ENCODE measurements at regions not wholly inside any gene's neighbourhood (a gene's known extent, or its start where the extent isn't known, plus 50 kb on each side); places are given as distances from the start of the nearest gene placed in this dataset.

DNA sequence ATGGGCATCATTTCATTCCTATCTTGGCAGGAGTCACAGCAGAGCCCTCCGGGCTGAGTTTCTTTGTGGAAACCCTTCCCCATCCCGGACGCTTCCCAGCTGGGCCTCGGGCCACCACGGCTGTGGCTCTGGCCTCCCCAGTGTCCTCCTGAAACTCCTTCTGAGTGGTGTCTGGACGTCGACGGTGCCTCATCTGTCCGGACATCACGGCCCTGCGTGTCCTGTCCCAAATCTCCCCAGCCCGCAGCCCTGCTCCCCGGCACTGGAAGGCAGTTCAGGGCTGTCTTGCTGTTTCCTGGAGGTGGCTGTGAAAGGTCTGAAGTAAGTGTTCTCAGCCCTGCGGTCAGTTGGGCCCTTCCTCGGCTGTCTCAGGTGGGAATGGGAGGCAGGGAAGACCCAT lies 99.8 kb upstream of the TMEM18 start:
- no peak overlapping the region for H3K27ac Mint-ChIP-seq
- H3K4me3 ChIP-seq: no peak overlapping the region
- no peaks in the 10 kb centered on the region for H4K20me1 ChIP-seq (replicated peaks; ENCODE audit: insufficient read depth)
- peaks cover 4% of the 10 kb centered on the region for H3K27me3 Mint-ChIP-seq (ENCODE audit: insufficient read depth, low read depth, poor library complexity)
- no peaks in the 10 kb centered on the region for H3K27me3 ChIP-seq (ENCODE audit: insufficient read depth)
- H3K9me3 Mint-ChIP-seq: no peaks in the 10 kb centered on the region
- no peaks in the 10 kb centered on the region for H3K36me3 ChIP-seq (ENCODE audit: insufficient read depth)
- H3F3A ChIP-seq (replicated peaks; ENCODE audit: low read depth): no peaks in the 10 kb centered on the region
- no peaks in the 10 kb centered on the region for H3K79me2 ChIP-seq (replicated peaks; ENCODE audit: insufficient read depth)
- no peak overlapping the region for H3K4me2 ChIP-seq
- no peaks in the 10 kb centered on the region for H3K9me2 ChIP-seq (ENCODE audit: insufficient read depth)
- no peak overlapping the region; the same call in 1 of the 2 replicates for H2AFZ ChIP-seq
- no peaks in the 10 kb centered on the region; the same call in 2 of the 3 replicates for H3K36me3 Mint-ChIP-seq (ENCODE audit: low read depth)
- H3K4me3 Mint-ChIP-seq: no peak overlapping the region
- no peak for DNase-seq (ENCODE audit: low spot score)
- no peak overlapping the region for H3K27ac ChIP-seq (ENCODE audit: low read depth)
- H3K4me1 ChIP-seq (ENCODE audit: insufficient read depth): peaks cover 31% of the 10 kb centered on the region
- no peak for ATAC-seq
- peaks cover 48% of the 10 kb centered on the region for H3K4me1 Mint-ChIP-seq
- TF ChIP-seq, protein P1, sequence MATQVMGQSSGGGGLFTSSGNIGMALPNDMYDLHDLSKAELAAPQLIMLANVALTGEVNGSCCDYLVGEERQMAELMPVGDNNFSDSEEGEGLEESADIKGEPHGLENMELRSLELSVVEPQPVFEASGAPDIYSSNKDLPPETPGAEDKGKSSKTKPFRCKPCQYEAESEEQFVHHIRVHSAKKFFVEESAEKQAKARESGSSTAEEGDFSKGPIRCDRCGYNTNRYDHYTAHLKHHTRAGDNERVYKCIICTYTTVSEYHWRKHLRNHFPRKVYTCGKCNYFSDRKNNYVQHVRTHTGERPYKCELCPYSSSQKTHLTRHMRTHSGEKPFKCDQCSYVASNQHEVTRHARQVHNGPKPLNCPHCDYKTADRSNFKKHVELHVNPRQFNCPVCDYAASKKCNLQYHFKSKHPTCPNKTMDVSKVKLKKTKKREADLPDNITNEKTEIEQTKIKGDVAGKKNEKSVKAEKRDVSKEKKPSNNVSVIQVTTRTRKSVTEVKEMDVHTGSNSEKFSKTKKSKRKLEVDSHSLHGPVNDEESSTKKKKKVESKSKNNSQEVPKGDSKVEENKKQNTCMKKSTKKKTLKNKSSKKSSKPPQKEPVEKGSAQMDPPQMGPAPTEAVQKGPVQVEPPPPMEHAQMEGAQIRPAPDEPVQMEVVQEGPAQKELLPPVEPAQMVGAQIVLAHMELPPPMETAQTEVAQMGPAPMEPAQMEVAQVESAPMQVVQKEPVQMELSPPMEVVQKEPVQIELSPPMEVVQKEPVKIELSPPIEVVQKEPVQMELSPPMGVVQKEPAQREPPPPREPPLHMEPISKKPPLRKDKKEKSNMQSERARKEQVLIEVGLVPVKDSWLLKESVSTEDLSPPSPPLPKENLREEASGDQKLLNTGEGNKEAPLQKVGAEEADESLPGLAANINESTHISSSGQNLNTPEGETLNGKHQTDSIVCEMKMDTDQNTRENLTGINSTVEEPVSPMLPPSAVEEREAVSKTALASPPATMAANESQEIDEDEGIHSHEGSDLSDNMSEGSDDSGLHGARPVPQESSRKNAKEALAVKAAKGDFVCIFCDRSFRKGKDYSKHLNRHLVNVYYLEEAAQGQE (IDR thresholded peaks at IDR 0.05; ENCODE audit: unreplicated experiment): no peak
- TF ChIP-seq EZH2 (IDR thresholded peaks at IDR 0.05; ENCODE audit: low read depth, unreplicated experiment) (no peak), ZNF331 (CRISPR knock-in tag; IDR thresholded peaks at IDR 0.05; ENCODE audit: low read depth) (no peak), STAT1 (IDR thresholded peaks at IDR 0.05; ENCODE audit: unreplicated experiment) (no peak)
- TF ChIP-seq, protein P2, sequence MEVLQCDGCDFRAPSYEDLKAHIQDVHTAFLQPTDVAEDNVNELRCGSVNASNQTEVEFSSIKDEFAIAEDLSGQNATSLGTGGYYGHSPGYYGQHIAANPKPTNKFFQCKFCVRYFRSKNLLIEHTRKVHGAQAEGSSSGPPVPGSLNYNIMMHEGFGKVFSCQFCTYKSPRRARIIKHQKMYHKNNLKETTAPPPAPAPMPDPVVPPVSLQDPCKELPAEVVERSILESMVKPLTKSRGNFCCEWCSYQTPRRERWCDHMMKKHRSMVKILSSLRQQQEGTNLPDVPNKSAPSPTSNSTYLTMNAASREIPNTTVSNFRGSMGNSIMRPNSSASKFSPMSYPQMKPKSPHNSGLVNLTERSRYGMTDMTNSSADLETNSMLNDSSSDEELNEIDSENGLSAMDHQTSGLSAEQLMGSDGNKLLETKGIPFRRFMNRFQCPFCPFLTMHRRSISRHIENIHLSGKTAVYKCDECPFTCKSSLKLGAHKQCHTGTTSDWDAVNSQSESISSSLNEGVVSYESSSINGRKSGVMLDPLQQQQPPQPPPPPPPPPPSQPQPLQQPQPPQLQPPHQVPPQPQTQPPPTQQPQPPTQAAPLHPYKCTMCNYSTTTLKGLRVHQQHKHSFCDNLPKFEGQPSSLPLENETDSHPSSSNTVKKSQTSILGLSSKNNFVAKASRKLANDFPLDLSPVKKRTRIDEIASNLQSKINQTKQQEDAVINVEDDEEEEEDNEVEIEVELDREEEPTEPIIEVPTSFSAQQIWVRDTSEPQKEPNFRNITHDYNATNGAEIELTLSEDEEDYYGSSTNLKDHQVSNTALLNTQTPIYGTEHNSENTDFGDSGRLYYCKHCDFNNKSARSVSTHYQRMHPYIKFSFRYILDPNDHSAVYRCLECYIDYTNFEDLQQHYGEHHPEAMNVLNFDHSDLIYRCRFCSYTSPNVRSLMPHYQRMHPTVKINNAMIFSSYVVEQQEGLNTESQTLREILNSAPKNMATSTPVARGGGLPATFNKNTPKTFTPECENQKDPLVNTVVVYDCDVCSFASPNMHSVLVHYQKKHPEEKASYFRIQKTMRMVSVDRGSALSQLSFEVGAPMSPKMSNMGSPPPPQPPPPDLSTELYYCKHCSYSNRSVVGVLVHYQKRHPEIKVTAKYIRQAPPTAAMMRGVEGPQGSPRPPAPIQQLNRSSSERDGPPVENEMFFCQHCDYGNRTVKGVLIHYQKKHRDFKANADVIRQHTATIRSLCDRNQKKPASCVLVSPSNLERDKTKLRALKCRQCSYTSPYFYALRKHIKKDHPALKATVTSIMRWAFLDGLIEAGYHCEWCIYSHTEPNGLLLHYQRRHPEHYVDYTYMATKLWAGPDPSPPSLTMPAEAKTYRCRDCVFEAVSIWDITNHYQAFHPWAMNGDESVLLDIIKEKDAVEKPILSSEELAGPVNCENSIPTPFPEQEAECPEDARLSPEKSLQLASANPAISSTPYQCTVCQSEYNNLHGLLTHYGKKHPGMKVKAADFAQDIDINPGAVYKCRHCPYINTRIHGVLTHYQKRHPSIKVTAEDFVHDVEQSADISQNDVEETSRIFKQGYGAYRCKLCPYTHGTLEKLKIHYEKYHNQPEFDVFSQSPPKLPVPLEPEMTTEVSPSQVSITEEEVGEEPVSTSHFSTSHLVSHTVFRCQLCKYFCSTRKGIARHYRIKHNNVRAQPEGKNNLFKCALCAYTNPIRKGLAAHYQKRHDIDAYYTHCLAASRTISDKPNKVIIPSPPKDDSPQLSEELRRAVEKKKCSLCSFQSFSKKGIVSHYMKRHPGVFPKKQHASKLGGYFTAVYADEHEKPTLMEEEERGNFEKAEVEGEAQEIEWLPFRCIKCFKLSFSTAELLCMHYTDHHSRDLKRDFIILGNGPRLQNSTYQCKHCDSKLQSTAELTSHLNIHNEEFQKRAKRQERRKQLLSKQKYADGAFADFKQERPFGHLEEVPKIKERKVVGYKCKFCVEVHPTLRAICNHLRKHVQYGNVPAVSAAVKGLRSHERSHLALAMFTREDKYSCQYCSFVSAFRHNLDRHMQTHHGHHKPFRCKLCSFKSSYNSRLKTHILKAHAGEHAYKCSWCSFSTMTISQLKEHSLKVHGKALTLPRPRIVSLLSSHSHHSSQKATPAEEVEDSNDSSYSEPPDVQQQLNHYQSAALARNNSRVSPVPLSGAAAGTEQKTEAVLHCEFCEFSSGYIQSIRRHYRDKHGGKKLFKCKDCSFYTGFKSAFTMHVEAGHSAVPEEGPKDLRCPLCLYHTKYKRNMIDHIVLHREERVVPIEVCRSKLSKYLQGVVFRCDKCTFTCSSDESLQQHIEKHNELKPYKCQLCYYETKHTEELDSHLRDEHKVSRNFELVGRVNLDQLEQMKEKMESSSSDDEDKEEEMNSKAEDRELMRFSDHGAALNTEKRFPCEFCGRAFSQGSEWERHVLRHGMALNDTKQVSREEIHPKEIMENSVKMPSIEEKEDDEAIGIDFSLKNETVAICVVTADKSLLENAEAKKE (CRISPR knock-in tag; IDR thresholded peaks at IDR 0.05): no peak

Measured in GM23338 (cell line).